Endometrium (tissue), 2 donors: ENCODE measurements at regions not wholly inside any gene's neighbourhood (a gene's known extent, or its start where the extent isn't known, plus 50 kb on each side); places are given as distances from the start of the nearest gene placed in this dataset.
"Not testable (repeated sequence)": the region's sequence is repeated elsewhere in the genome, so short reads cannot be mapped to it uniquely, and the experiment has no call there.

Source experiments
- FAIRE-seq: peaks from 2 replicates; lab custom pipeline; 2012; peaks lifted over from hg19 to GRCh38; lab: Jason Lieb, UNC
- donor health status: control.
- donor health status: control.

DNA sequence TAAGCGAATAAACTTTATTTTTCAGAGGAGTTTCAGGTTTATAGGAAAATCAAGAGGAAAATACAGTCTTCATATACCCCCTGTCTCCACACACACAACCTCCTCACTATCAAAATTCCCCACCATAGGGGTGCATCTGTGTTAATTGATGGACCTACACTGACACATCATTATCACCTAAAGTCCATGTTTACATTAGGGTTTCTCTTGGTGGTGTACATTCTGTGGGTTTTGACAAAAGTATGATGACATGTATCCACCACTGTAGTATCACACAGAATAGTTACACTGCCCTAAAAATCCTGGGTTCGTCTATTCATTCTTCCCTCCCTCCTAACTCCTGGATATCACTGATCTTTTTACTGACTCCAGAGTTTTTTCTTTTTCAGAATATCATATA, 654.2 kb downstream of the UQCRFS1 start:
- no peak for FAIRE-seq

DNA sequence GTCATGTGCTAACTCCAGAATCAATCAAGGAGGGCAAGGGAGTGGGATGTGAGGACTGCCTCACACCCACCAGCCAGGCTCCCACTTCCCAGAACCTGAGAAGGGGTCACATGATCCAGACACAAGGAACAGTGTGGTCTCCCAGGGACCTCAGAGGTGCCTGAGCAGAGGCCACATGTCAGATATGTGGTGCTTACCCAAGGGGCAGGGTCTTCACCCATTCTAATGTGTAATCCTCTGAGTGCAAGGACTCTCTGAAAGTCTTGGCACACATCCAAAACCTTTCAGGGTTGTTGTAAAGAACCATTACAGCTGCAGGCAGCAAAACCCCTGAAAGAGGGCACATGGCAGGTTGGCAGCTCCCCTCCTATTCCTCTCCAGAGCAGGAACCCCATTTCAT, 656.6 kb downstream of the UQCRFS1 start:
- no peak for FAIRE-seq

DNA sequence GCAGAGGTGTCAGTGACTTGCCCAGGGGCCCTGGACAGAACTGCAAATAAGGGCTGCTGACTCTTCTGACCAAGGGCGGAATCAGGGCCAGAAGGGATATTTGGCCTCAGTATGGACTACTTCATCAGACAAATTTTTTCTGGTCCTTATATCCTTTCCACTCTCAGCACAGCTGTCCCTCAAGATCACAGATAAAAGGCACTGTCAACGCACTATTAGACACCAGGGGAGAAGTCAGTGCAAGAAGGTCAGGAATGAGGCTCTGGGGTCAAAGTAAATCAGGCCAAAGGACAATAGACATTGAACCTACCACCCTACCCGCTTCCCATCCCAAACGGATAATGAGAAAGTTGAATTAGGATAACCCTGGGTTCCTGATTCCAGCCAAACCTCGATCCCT, 657.6 kb downstream of the UQCRFS1 start:
- no peak for FAIRE-seq

DNA sequence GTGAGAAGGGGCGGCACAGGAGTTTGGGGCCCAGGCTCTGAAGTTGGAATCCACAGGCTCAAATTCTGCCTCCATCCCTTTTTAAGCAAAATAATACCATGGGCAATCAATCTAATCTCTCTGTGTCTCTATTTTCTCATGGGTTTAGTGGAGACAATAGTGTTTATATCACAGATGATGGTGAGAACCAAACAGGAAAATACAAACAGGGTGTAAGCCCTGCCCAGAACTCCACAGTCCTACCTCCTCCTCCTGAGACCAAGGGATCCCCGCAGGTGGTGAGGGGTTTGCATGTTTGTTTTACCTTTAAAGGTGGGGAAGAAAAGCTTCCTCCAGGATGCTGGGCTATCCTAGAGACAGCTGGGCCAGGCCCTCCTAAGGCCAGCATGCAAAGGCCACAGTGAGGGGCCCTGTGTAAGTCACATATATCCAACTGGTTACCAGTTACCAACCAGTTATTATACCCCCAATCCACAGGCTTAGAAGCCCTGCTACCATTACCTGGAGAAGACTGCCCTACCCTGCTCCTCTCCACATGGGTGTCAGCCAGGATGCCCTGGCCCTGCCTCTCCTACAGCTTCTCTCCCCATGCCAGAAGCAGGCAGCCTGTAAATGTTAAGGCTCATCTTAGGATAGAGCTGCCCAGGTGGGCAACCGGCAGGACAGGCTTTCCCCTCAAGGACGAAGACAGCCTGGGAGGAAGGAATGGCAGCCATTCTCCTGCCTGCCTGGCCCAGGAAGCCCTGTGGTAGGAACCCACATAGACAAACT, 658.4 kb downstream of the UQCRFS1 start:
- FAIRE-seq, result no peak

DNA sequence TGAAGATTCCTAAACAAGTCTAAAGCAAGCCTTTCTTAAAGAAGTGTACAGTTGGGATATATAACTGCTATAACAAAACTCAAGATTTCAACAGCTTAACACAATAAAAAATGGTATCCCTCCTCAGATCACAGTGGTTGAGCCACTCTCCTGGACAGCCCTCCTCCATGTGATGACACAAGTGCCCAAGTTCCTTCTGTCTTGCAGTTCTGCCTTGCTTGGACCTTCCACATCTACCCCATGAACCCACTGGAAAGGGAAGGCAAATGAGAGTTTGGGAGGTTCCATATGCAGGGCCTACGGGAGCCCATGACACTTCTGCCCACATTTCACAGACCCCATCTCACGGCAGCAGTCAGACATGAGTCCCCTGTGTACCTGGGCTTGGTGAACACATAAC, 659.2 kb downstream of the UQCRFS1 start:
- FAIRE-seq, result no peak

DNA sequence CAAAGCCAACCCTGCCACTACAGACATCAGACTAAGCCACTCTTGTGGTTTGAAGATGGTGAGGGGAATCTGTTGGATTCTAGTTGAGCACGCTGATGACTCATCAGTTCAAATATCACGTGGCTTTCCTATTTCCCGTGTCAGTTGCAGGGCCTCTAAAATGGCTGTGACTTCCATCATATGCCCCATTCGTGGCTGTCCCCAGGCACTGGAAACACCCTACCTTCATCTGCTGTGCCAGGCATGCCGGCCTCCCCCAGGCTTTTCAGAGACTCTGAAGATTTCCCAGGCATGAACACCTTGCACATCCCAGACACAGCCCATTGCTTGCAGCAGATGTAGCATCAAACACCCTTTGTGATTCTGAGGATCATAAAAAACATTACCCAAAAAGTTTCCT, 659.9 kb downstream of the UQCRFS1 start:
- FAIRE-seq, result no peak

DNA sequence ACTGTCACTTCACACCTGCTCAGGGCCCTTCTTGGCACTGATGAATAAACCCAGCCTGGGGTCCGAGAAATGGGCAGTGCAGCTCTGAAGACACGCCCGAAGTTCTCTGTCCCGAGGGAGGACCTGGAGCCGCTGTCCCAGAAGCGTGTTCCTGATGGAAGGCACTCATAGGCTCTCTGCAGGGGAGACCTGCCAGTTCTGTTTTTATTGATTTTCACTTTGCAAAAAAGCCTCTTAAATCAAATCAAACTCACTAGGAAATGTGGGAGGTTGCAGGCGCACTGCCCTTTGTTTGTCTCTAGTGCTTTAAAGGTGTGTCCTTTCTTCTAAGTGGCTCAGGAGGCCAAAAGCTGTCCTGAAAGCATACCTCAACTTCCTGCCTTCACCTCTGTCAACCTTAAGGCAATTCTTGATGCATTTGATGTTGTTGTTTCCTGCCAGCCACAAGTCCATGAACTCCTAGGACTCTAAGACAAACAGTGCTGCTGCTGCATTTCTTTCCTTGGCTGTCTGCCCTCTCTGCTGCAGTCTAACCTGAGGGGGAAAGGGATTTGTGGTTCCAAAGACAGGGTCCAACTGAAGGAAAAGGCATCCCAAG, 663.2 kb downstream of the UQCRFS1 start:
- no peak for FAIRE-seq

DNA sequence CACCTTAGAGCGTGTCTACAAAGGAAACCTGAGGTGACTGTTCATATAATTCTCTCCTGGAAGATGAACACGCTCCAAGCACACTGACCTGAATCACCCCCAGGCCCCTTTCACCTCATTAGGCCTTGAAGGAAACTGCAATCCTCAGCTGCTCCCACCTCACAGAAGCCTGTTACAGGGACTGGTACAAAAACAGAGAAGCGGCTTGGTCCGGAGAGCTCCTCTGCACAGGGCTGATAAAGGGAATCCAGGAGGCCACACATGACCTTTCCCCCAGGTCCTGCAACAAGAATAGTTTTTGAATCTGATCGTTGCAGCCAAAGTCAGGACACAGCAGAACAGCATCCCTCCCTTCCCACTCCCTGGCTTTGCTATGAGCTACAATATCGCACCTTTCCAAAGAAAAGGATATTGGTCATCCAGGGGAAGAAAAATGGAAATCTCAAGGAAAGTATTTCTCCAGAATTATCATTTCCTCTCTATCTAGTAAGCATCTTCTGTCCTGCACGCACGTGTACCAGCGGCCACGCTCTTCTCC, 666.7 kb downstream of the UQCRFS1 start:
- no peak for FAIRE-seq

DNA sequence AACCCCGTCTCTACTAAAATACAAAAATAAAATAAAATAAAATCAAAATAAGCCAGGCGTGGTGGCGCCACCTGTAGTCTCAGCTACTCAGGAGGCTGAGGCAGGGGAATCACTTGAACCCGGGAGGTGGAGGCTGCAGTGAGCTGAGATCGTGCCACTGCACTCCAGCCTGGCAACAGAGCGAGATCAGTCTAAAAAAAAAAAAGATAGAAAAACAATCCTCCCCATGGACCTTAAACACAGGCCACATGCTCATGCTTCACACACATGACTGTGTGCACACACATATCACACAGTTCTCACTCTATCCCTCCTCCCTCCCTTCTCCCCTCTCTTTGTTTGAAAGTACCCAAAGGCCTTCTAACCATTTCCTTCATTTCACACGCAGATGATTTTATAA, 667.6 kb downstream of the UQCRFS1 start:
- not testable (repeated sequence) for FAIRE-seq

DNA sequence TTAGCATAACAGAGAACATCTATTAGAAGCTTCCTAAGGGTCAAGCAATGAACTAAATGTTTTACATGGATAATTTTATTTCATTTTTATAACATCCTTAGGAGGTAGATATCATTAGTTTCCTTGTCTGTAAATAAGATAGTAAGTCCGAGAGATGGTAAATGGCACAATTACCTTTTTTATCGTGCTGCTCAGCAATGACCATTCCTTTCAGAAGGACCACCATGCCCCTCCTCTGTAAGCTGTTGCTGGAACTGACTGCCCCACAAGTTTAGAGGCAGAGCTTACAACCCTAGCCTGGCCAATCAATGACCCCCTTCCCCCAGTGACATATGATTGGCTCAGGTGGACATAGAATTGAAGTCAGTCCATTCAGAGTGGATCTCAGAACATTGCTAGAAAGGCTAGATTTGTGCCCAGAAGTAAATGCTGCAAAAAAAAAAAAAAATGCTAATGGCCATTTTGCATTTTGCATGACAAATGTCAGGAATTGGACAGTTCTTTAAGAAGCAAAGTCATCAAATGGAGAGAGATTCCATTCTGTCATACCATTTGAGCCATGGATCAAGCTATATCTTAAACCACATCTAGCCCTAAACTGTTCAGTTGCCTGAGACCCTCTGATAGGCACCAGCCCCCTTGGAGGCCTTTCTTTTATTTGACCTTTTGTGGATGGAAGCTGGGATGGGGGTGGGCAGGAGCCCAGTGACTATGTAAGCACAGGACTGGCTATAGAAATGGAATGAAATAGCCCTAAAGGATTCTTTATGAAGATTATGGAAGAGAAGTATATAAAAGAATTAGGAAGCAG, 668.3 kb downstream of the UQCRFS1 start:
- FAIRE-seq, result no peak

DNA sequence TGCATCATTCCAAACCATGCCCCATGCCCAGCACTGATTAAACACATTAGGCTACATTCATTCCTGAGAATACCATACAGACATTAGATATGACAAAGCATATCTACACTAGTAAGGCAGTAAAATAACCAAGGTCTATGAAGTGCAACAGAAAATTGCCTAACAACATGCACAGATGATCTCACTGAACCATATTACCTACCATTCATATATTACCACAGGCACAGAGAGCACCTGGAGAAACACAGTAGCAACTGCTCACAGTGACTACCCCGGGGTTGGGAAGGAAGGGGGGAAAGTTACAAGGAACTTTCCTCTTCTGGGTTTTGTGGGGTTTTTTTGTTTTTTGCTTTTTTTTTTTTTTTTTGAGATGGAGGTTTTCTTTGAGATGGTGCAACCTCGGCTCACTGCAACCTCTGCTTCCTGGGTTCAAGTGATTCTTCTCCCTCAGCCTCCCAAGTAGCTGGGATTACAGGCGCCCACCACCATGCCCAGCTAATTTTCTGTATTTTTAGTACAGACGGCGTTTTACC, 669.6 kb downstream of the UQCRFS1 start:
- no peak for FAIRE-seq

DNA sequence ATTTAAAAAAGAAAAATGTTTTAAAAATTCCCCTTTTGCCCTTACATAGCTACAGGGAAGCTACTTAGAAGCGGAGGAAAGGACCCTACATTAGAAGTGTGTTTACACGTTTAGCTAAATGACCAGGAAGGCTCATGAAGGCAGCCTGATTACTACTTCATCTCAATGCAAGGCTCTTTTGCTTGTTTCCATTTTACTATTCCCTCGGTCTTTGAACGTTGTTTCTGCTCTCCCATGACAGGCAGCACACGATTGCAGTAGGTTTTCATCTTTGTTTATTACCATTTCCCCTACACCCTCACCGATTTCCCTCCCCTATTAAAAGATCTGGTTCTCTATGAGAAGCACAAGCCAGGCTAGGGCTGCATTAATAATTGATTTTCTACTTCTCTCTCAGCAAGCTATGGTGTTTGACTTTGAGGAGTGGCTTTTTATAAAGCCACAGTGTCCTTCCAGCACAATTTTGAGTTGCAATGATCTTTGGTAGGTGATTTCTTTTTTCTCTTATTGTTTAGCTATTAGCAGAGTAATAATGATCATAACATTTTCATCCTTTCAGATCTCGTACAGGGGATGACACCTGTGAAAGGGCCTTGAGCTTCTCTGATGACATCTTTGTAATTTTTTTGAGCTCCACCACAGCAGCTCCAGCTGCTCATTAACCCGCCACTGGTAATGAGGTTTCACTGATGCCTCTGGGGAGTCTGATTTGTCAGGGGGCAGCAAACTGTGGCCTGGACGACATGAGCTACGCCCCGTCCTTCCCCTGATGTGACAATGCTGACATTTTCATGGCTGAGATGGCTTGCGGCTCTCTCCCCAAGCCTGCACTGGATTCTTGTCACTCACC, 670.3 kb downstream of the UQCRFS1 start:
- no peak for FAIRE-seq

DNA sequence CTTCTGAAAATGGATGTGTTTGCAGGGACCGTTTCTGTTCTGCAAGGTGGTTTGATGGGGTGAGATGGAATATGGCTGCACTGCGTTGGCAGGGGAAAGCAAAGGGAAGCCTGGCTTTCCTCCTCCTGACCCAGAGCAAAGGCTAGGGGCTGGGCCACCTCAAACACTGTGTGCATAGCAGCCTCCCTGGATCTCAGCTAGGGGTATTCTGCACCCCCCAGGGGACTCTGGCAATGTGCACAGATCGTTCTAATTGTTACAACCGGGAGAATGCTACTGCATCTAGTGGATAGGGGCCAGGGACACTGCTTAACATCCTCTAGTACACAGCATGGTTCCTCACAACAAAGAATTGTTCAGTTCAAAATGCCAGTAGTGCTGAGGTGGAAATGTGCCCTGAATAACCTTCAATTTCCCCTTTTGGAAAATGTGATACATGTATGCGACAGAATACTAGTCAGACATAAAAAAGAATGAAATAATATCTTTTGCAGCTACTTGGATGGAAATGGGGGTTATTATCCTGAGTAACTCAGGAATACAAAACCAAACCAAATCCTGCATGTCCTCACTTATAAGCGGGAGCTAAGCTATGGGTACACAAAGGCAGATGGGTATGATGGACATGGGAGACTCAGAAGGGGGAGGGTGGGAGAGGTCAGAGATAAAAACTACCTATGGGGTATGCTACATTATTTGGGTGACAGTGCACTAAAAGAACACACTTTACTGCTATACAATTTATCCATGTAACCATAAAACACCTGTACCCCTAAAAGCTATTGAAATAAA, 671.2 kb downstream of the UQCRFS1 start:
- FAIRE-seq, result no peak

DNA sequence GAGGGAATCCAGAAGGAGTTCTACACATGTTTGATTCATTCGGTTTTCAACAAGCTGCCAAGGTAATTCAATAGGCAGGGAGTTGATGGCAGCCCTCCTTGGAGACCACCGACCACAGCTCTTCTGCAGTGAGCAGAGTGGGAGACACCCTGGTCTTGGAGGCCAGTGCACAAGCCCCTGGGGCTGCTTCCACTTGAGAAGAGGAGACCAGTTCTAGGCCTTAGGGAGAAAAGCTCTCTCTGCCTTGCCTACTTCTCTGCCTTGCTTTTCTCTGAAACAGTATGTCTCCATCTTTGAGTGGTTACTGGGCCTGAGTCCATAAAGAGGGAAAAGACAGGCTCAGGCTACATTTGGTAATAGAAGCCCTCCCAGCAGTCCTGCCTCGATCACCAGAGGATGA, 671.9 kb downstream of the UQCRFS1 start:
- FAIRE-seq, result no peak

DNA sequence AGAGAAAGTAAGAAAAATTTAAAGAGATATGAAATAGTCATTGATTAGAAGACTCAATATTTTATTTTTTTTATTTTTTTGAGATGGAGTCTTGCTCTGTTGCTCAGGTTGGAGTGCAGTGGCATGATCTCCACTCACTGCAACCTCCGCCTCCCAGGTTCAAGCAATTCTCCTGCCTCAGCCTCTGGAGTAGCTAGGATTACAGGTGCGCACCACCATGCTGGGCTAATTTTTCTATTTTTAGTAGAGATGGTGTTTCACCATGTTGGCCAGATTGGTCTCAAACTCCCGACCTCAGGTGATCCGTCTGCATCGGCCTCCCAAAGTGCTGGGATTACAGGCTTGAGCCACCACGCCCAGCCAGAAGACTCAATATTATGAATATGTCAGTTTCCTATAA, 672.6 kb downstream of the UQCRFS1 start:
- FAIRE-seq, result not testable (repeated sequence)

DNA sequence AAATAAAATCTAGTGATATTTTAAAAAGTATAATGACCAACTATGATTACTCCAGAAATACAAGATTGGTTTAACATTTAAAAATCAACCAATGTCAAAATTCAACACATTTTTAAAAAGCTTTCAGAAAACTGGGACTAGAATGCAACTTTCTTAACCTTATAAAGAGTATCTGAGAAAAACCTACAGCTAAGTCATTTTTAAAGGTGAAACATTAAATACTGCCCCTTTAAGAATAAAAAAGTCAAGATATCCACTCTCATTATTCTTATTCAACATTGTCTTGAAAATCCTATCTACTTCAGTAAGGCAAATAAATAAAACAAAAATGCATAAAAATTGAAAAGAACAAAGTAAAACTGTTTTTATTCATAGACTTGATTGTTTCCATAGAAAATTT, 673.2 kb downstream of the UQCRFS1 start:
- no peak for FAIRE-seq

DNA sequence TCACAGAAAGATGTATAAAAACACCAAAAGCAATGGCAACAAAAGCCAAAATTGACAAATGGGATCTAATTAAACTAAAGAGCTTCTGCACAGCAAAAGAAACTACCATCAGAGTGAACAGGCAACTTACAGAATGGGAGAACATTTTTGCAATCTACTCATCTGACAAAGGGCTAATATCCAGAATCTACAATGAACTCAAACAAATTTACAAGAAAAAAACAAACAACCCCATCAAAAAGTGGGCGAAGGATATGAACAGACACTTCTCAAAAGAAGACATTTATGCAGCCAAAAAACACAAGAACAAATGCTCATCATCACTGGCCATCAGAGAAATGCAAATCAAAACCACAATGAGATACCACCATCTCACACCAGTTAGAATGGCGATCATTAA, 674.4 kb downstream of the UQCRFS1 start:
- FAIRE-seq, result not testable (repeated sequence)

DNA sequence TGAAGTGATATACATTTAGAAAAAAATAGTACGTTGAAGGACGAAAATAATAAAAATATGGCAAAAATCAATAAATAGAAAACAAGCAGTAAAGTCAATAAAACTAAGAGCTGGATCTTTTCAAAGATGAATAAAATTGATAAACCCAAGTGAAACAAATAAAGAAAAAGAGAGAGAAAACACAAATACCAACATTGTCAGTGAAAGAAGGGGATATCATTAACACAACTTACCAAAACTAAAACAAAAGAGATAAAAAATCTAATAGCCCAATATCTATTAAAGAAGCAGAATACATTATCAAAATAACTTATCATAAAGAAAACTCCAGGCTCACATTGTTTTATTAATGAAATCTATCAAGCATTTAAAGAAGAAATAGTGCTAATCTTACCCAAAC, 675.1 kb downstream of the UQCRFS1 start:
- FAIRE-seq, result no peak

DNA sequence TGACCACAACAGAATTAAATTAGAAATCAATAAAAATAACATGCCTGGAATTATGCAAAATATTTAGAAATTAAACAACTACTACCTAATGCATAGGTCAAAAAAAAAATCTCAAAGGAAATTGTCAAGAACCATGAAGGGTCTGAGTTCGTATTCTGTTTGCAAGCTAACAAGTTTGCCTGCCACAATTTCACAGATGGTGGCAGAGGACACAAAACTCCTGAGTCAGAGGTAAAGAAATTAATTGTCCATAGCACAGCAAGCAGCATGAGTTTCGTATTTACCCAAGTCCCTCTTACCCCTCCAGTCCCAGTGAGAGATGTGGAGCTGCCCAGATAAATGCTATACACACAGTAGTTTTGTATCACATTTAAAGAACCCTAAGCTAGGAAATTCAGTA, 675.9 kb downstream of the UQCRFS1 start:
- no peak for FAIRE-seq

DNA sequence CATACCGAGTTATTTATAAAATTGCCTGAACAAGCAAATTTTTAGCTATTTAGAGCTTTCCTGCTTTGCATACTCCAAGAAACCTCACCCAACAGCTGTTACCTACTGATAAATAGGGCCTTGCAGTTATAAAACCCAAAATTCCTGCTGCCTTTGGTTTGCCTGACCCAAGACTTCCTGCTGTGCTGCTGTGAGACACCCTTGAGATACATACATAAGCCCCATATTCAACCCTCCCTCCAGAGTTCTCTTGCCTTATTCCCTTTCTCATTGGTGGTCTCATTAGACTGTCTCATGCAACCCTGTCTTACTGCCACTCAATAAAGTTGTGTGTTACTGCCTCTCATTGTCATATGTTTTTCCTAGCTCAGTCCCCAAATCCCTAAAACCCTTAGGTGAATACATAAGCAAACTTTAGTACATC, 677.6 kb downstream of the UQCRFS1 start:
- FAIRE-seq, result no peak
